A673 (cell line): ENCODE measurements at regions not wholly inside any gene's neighbourhood (a gene's known extent, or its start where the extent isn't known, plus 50 kb on each side); places are given as distances from the start of the nearest gene placed in this dataset.

ENCODE experiments used
- EZH2 ChIP-seq: fragments of 200-600 bp; sonication (generic); IDR thresholded peaks from 2 replicates; pipeline ENCODE4 v1.6.1; 2017; ENCODE audit warnings: borderline replicate concordance, low read depth, mild to moderate bottlenecking, mixed read lengths, antibody characterized with exemption, low read length; ENCODE audit not compliant: poor library complexity, severe bottlenecking
- TF ChIP-seq, protein P1 (sequence below): fragments of 300-800, 200-600 bp; sonication (generic); conservative IDR thresholded peaks from 2 replicates; pipeline ENCODE4 v1.5.1; 2017; ENCODE audit warnings: low read depth, mild to moderate bottlenecking, antibody characterized with exemption, low read length, moderate library complexity, mixed read lengths

GRCh38 chrX:20354505-20354904, 87.8 kb upstream of the RPS6KA3 start:
- TF ChIP-seq, protein P1, sequence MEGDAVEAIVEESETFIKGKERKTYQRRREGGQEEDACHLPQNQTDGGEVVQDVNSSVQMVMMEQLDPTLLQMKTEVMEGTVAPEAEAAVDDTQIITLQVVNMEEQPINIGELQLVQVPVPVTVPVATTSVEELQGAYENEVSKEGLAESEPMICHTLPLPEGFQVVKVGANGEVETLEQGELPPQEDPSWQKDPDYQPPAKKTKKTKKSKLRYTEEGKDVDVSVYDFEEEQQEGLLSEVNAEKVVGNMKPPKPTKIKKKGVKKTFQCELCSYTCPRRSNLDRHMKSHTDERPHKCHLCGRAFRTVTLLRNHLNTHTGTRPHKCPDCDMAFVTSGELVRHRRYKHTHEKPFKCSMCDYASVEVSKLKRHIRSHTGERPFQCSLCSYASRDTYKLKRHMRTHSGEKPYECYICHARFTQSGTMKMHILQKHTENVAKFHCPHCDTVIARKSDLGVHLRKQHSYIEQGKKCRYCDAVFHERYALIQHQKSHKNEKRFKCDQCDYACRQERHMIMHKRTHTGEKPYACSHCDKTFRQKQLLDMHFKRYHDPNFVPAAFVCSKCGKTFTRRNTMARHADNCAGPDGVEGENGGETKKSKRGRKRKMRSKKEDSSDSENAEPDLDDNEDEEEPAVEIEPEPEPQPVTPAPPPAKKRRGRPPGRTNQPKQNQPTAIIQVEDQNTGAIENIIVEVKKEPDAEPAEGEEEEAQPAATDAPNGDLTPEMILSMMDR = no peak
- no peak for TF ChIP-seq EZH2
